Activated naive CD4-positive, alpha-beta T cell treated with anti-CD3 and anti-CD28 coated beads, Interleukin-2, amount 10 ng/mL, durations not matched to agents 7 days and 5 days (primary cell): ENCODE measurements at regions not wholly inside any gene's neighbourhood (a gene's known extent, or its start where the extent isn't known, plus 50 kb on each side); places are given as distances from the start of the nearest gene placed in this dataset.

Experiments
- CTCF ChIA-PET: fragments of 350-600 bp; sonication (Branson Sonifier 250); formaldehyde crosslinking; loops from one replicate; lab custom pipeline; 2021; ENCODE audit warnings: antibody characterized with exemption; lab: Charles Lee
- DNase-seq: peaks from one replicate; pipeline ENCODE4 v3.0.0-alpha.2; 2020
- H3K27ac Mint-ChIP-seq: one replicate; pipeline ENCODE4 v1.8.0; 2021; ENCODE audit warnings: mild to moderate bottlenecking, moderate library complexity, mixed read lengths
- H3K27me3 Mint-ChIP-seq: one replicate; pipeline ENCODE4 v1.8.0; 2021; ENCODE audit warnings: mild to moderate bottlenecking, mixed read lengths
- H3K36me3 Mint-ChIP-seq: one replicate; pipeline ENCODE4 v1.8.0; 2021; ENCODE audit warnings: mixed read lengths
- H3K4me1 Mint-ChIP-seq: one replicate; pipeline ENCODE4 v1.8.0; 2021; ENCODE audit warnings: mixed read lengths
- H3K4me3 Mint-ChIP-seq: one replicate; pipeline ENCODE4 v1.8.0; 2021; ENCODE audit warnings: mild to moderate bottlenecking, moderate library complexity, mixed read lengths
- H3K9me3 Mint-ChIP-seq: one replicate; pipeline ENCODE4 v1.8.0; 2021; ENCODE audit warnings: mixed read lengths

- Mint-ChIP-seq H3K27ac (no peak overlapping the region), H3K36me3 (no peaks in the 10 kb centered on the region), H3K4me3 (no peak overlapping the region), H3K4me1 (no peaks in the 10 kb centered on the region), H3K27me3 (peaks cover 4% of the 10 kb centered on the region), H3K9me3 (no peaks in the 10 kb centered on the region)
- CTCF ChIA-PET, result no interaction called here
- no peak for DNase-seq
These were observed 51.5 kb upstream of the SPATA31E1 start for GRCh38 chr9:87831159-87831558.
